ENCODE measurements at regions not wholly inside any gene's neighbourhood (a gene's known extent, or its start where the extent isn't known, plus 50 kb on each side); places are given as distances from the start of the nearest gene placed in this dataset.

GRCh38 chr7:131774419-131775220 is 218.2 kb upstream of the PODXL start:
- TF ChIP-seq EZH2phosphoT487 (IDR thresholded peaks at IDR 0.05; ENCODE audit: borderline replicate concordance) (no peak), CTCF (conservative IDR thresholded peaks at IDR 0.05; ENCODE audit: low read length) (no peak)
- no peaks in the 10 kb centered on the region; the same call in 1 of the 2 replicates for H3K9me2 ChIP-seq (replicated peaks; ENCODE audit: low read depth, low read length)

GRCh38 chr7:131773413-131773812 is 217.0 kb upstream of the PODXL start:
- no peaks in the 10 kb centered on the region for H3K36me3 ChIP-seq (ENCODE audit: insufficient read depth, low read length)

More at GRCh38 chr7:131774419-131775220, 218.2 kb upstream of the PODXL start:
- Histone ChIP-seq H3K4me2 (ENCODE audit: low read depth, low read length, poor library complexity, severe bottlenecking) (no peak overlapping the region), H4K20me1 (ENCODE audit: insufficient read depth, low read length, poor library complexity, severe bottlenecking) (no peaks in the 10 kb centered on the region), H3K4me3 (ENCODE audit: low read length, poor library complexity, severe bottlenecking) (no peak overlapping the region), H3F3A (ENCODE audit: low read depth) (no peaks in the 10 kb centered on the region), H3K36me3 (ENCODE audit: insufficient read depth, low read length) (no peaks in the 10 kb centered on the region), H3K9me3 (ENCODE audit: insufficient read depth, low read depth, low read length) (no peaks in the 10 kb centered on the region), H3K27me3 (ENCODE audit: insufficient read depth, low read length, poor library complexity, severe bottlenecking) (no peaks in the 10 kb centered on the region), H2AFZ (ENCODE audit: low read length) (no peak overlapping the region), H3K79me2 (ENCODE audit: insufficient read depth, low read length) (no peaks in the 10 kb centered on the region), H3K9ac (ENCODE audit: low read depth, low read length, poor library complexity, severe bottlenecking) (no peak overlapping the region), H3K4me1 (ENCODE audit: insufficient read depth, low read length, poor library complexity, severe bottlenecking) (no peaks in the 10 kb centered on the region)

GRCh38 chr7:131769241-131769640 is 212.8 kb upstream of the PODXL start:
- H3F3A ChIP-seq (ENCODE audit: low read depth): no peaks in the 10 kb centered on the region
- H3K4me2 ChIP-seq (ENCODE audit: low read depth, low read length, poor library complexity, severe bottlenecking): no peak overlapping the region
- no peaks in the 10 kb centered on the region for H3K27me3 ChIP-seq (ENCODE audit: insufficient read depth, low read length, poor library complexity, severe bottlenecking)
- no peaks in the 10 kb centered on the region; the same call in 1 of the 2 replicates for H3K9me2 ChIP-seq (replicated peaks; ENCODE audit: low read depth, low read length)
- no peaks in the 10 kb centered on the region for H3K9me3 ChIP-seq (ENCODE audit: insufficient read depth, low read depth, low read length)
- no peaks in the 10 kb centered on the region for H4K20me1 ChIP-seq (ENCODE audit: insufficient read depth, low read length, poor library complexity, severe bottlenecking)
- no peak overlapping the region for H2AFZ ChIP-seq (ENCODE audit: low read length)
- no peaks in the 10 kb centered on the region for H3K36me3 ChIP-seq (ENCODE audit: insufficient read depth, low read length)
- TF ChIP-seq EZH2phosphoT487 (IDR thresholded peaks at IDR 0.05; ENCODE audit: borderline replicate concordance) (no peak), CTCF (conservative IDR thresholded peaks at IDR 0.05; ENCODE audit: low read length) (no peak)
- H3K4me1 ChIP-seq (ENCODE audit: insufficient read depth, low read length, poor library complexity, severe bottlenecking): no peaks in the 10 kb centered on the region
- no peak overlapping the region for H3K9ac ChIP-seq (ENCODE audit: low read depth, low read length, poor library complexity, severe bottlenecking)
- H3K79me2 ChIP-seq (ENCODE audit: insufficient read depth, low read length): no peaks in the 10 kb centered on the region
- H3K4me3 ChIP-seq (ENCODE audit: low read length, poor library complexity, severe bottlenecking): no peak overlapping the region

More at GRCh38 chr7:131773413-131773812, 217.0 kb upstream of the PODXL start:
- Histone ChIP-seq H3K79me2 (ENCODE audit: insufficient read depth, low read length) (no peaks in the 10 kb centered on the region), H3K4me1 (ENCODE audit: insufficient read depth, low read length, poor library complexity, severe bottlenecking) (no peaks in the 10 kb centered on the region), H3K4me2 (ENCODE audit: low read depth, low read length, poor library complexity, severe bottlenecking) (no peak overlapping the region), H3K4me3 (ENCODE audit: low read length, poor library complexity, severe bottlenecking) (no peak overlapping the region), H3K9me2 (replicated peaks; ENCODE audit: low read depth, low read length) (no peaks in the 10 kb centered on the region; the same call in 1 of the 2 replicates), H2AFZ (ENCODE audit: low read length) (no peak overlapping the region), H3F3A (ENCODE audit: low read depth) (no peaks in the 10 kb centered on the region), H3K9me3 (ENCODE audit: insufficient read depth, low read depth, low read length) (no peaks in the 10 kb centered on the region), H4K20me1 (ENCODE audit: insufficient read depth, low read length, poor library complexity, severe bottlenecking) (no peaks in the 10 kb centered on the region), H3K9ac (ENCODE audit: low read depth, low read length, poor library complexity, severe bottlenecking) (no peak overlapping the region), H3K27me3 (ENCODE audit: insufficient read depth, low read length, poor library complexity, severe bottlenecking) (no peaks in the 10 kb centered on the region)
- TF ChIP-seq EZH2phosphoT487 (IDR thresholded peaks at IDR 0.05; ENCODE audit: borderline replicate concordance): no peak
- no peak for TF ChIP-seq CTCF (conservative IDR thresholded peaks at IDR 0.05; ENCODE audit: low read length)
